GM21515 (cell line): ENCODE measurements at regions not wholly inside any gene's neighbourhood (a gene's known extent, or its start where the extent isn't known, plus 50 kb on each side); places are given as distances from the start of the nearest gene placed in this dataset.

ENCODE experiments used
- ATAC-seq: cut with Tn5 transposase; IDR thresholded peaks from one replicate; pipeline ENCODE4 v1.9.1; 2021; ENCODE audit not compliant: unreplicated experiment

DNA sequence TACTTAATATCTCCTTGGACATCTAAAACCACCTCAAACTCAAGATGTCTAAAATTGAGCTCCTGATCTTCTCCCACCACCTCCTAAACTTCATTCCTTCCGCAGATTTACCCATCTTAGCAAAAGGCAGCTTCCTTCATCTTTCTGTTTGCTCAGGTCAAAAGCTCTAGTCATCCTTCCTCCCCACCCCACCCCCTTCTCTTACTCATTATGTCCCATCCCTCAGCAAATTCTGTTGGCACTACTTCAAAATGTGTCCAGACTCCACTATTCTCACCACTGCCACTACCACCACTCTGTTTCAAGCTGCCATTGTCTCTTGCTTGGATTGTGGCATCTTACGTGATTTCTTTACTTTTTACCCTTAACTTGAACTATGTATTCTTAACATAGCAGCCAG, 59.2 kb upstream of the ZDHHC17 start:
- ATAC-seq: no peak

DNA sequence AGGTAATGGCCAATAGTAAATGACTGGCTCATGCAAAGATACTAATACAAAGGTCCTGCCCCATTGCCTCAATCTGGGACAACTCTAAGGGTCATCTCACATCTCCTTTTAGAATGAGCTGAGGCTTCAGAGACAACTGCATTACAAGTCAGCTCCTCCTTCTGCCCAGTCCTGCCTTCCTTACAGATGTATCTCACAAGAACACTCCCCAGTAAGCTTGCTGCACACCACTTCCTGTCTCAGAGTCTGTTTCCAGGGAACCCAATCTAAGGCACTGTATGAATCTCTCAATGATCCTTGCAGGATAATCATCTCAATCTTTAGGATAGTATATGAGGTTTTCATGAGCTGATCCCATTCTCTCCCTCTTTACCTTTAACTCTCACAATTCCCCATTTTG, 57.8 kb upstream of the ZDHHC17 start:
- peak; percentile 51 for ATAC-seq

DNA sequence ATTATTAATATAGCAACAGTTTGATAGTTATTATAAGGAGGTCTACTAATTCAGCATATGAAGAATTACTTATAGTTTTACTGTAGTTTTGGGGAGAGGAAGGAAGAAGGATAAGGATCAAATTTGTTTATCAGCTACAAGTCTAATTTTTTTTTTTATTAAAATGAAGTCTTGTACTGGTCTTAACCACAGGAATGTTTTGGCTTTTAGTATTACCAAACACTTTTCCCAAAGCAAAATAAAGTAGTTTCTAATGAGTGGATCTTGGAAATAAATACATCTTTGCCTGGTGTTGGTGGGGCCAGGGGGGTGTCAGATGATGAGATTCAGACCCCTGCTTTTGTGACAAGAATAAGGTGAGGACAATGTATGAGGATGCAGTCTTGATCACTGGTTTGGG, 57.2 kb upstream of the ZDHHC17 start:
- no peak for ATAC-seq

DNA sequence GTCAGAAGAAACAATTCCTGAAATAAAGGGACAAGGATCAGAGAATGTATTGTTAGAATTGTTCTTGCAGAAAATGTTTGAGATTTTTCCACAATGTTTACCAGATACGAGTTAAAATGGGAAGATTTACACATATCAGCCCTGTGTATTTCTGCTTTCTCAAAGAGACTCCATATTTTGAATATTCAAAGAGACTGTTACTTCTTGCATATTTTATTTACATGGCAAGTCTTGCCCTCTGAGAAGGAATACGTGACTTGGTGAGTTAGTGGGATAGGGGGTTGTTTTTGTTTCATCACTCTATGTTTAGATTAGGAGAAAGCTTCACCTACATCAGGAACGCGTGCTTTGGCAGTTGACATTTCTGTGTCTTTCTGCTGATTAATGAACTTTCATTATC, 56.1 kb upstream of the ZDHHC17 start:
- ATAC-seq: no peak

DNA sequence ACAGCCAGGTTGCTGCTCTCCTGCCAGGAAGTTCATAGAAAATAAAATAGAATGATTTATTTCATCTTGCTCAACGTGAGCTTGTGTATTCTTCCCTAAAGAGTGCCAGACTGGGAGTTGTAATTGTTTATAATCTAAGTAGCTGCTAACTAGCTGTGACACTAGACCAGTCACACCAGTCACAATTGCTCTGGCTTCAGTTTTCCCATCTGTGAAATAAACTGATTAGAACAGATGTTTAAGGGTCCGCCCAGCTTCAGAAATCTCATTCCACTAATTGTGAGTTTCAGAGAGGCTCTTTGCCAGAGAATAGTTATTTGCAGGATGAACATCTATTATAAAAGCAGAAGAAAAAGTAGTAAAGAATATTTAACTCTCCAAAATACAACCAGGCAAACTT, 55.6 kb upstream of the ZDHHC17 start:
- ATAC-seq: no peak

DNA sequence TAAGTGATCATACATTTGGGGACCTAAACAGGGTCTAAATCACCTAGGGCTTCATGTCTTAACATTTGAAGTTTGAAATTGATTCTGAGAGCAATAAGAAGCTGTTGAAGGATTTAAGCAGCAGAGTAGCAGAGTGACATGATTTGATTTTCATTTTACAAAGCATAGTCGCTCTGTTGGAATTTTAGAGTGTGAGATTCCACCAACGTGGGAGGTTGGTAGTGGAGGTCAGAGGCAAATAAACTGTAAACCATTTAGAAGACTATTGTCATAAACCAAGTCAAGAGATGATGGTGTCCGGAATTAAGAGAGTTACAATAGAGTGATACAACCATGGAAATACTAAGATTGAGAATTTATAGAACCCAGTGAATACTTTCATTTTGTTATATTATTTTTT, 52.7 kb upstream of the ZDHHC17 start:
- ATAC-seq: no peak

DNA sequence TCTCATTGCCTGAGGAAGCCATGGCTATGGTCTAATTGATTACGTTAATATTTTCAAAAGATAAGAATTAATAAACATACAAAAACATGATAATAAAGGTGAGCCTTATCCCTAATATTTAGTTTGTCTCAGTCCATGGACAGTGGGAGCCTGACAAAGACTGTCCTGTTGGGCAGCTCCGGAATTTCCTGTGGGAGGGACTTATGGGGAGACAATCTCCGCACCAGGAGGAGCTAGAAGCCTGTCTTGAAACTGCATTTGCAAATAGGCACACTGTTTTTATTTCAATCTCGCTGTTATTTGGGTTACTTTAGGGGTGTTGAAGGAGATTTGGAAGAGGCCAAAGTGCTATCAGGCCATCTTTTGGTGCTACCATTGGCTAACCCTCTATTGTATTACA, 50.8 kb upstream of the ZDHHC17 start:
- ATAC-seq: no peak

DNA sequence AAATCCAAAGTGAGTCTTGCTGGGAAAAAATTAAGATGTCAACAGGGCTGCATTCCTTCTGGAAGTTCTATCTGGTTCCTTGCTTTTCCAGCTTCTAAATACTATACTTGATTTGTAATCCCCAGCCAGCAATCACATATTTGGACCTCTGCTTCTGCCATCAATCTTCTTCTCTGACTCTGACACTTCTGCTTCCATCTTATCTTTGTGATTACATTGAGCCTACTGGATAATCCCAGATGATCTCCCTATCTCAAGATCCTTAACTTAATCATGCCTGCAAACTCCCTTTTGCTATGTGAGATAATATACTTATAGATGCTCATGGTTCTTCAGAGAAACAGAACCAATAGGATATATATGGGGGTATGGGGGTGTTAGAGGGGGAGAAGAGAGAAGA, 49.9 kb upstream of the ZDHHC17 start:
- no peak for ATAC-seq
